ENCODE measurements at regions not wholly inside any gene's neighbourhood (a gene's known extent, or its start where the extent isn't known, plus 50 kb on each side); places are given as distances from the start of the nearest gene placed in this dataset.

DNA sequence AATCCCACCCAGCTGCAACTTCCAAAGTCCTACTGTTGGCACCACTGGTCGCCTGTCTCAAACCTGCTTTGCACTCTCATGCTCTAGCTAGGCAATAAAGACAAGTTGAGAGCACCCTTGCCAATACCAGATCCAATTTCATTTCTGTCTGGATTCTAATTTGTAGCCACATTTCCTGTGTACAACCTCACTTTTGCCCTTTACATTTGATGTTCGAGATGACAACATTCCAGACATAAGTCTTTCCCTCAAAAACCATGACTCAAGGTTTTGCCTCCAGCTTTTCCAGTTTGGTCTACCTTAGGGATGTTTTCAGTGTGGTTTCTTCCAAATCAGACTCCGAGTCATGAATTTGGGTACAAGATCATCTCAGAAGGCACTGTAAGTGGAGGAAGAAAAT, 309.0 kb downstream of the GPAM start:
- TF ChIP-seq, protein P1, sequence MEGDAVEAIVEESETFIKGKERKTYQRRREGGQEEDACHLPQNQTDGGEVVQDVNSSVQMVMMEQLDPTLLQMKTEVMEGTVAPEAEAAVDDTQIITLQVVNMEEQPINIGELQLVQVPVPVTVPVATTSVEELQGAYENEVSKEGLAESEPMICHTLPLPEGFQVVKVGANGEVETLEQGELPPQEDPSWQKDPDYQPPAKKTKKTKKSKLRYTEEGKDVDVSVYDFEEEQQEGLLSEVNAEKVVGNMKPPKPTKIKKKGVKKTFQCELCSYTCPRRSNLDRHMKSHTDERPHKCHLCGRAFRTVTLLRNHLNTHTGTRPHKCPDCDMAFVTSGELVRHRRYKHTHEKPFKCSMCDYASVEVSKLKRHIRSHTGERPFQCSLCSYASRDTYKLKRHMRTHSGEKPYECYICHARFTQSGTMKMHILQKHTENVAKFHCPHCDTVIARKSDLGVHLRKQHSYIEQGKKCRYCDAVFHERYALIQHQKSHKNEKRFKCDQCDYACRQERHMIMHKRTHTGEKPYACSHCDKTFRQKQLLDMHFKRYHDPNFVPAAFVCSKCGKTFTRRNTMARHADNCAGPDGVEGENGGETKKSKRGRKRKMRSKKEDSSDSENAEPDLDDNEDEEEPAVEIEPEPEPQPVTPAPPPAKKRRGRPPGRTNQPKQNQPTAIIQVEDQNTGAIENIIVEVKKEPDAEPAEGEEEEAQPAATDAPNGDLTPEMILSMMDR (IDR thresholded peaks at IDR 0.05; ENCODE audit: extremely low read depth in 1 of 2, insufficient read depth in 1 of 2, low read depth in 1 of 2, low read length in 2 of 2) = no peak
- no peak for TF ChIP-seq POLR2AphosphoS5 (IDR thresholded peaks at IDR 0.05; ENCODE audit: insufficient read depth, low read depth, low read length)
- TF ChIP-seq EZH2 (IDR thresholded peaks at IDR 0.05; ENCODE audit: borderline replicate concordance, low read depth, low read length, severe bottlenecking) = no peak
- TF ChIP-seq POLR2A (IDR thresholded peaks at IDR 0.05; ENCODE audit: low read depth, low read length) = no peak

Data from endothelial cell of umbilical vein (primary cell).